PC-3 (cell line): ENCODE measurements at regions not wholly inside any gene's neighbourhood (a gene's known extent, or its start where the extent isn't known, plus 50 kb on each side); places are given as distances from the start of the nearest gene placed in this dataset.

Source experiments
- ATAC-seq: fragments of 200-7000 bp; cut with Tn5 transposase; 2 replicates; pipeline ENCODE4 v1.9.1; 2020; ENCODE audit warnings: mild to moderate bottlenecking, moderate library complexity
- BruUV-seq: library from RNA; stranded (reverse); fragments of 400-500 nt; replicated peaks from 2 replicates; lab custom pipeline; 2021; lab: Mats Ljungman, UMichigan
- CTCF ChIA-PET: fragments of 300-600 bp; sonication (Branson Sonifier 250); formaldehyde crosslinking; loops from one replicate; lab custom pipeline; 2022; ENCODE audit warnings: antibody characterized with exemption; lab: Charles Lee
- POLR2A ChIA-PET: fragments of 300-600 bp; sonication (Branson Sonifier 250); formaldehyde crosslinking; loops from one replicate; lab custom pipeline; 2022; ENCODE audit warnings: antibody characterized with exemption; ENCODE audit not compliant: unreplicated experiment; lab: Charles Lee
- DNase-seq: peaks from one replicate; pipeline ENCODE4 v3.0.0-alpha.2; 2015
- H2AFZ ChIP-seq: fragments of 300-600 bp; sonication (generic); 2 replicates; pipeline ENCODE4 v1.6.0; 2016; ENCODE audit warnings: antibody characterized with exemption, low read length
- H3F3A ChIP-seq: fragments of 300-600 bp; sonication (generic); one replicate; pipeline ENCODE4 v1.6.0; 2017; ENCODE audit warnings: antibody characterized with exemption, low read length, control low read depth, mild to moderate bottlenecking; ENCODE audit not compliant: unreplicated experiment
- H3K27ac ChIP-seq: fragments of 300-600 bp; sonication (generic); 2 replicates; pipeline ENCODE4 v1.5.1; 2016; ENCODE audit warnings: mild to moderate bottlenecking, low read length
- H3K27me3 ChIP-seq: fragments of 300-600 bp; sonication (generic); 2 replicates; pipeline ENCODE4 v1.6.1; 2016; ENCODE audit warnings: low read length, mixed read lengths
- H3K36me3 ChIP-seq: fragments of 300-600 bp; sonication (generic); 2 replicates; pipeline ENCODE4 v1.6.1; 2016; ENCODE audit warnings: low read depth, mixed run types, low read length, mixed read lengths
- H3K4me1 ChIP-seq: fragments of 300-600 bp; sonication (generic); 2 replicates; pipeline ENCODE4 v1.5.1; 2016; ENCODE audit warnings: low read length; ENCODE audit not compliant: insufficient read depth
- H3K4me2 ChIP-seq: fragments of 300-600 bp; sonication (generic); 2 replicates; pipeline ENCODE4 v1.6.0; 2016; ENCODE audit warnings: low read length
- H3K4me3 ChIP-seq: fragments of 300-600 bp; sonication (generic); 2 replicates; pipeline ENCODE4 v1.5.1; 2016; ENCODE audit warnings: mild to moderate bottlenecking, low read length, mixed read lengths
- H3K79me2 ChIP-seq: fragments of 300-600 bp; sonication (generic); 2 replicates; pipeline ENCODE4 v1.6.1; 2017; ENCODE audit warnings: low read length, mixed read lengths
- H3K9ac ChIP-seq: fragments of 300-600 bp; sonication (generic); 2 replicates; pipeline ENCODE4 v1.6.0; 2016; ENCODE audit warnings: mild to moderate bottlenecking, low read length
- H3K9me2 ChIP-seq: fragments of 300-600 bp; sonication (generic); replicated peaks from 2 replicates; pipeline ENCODE4 v1.6.1; 2016; ENCODE audit warnings: mixed run types, low read length, mixed read lengths
- H3K9me3 ChIP-seq: fragments of 300-600 bp; sonication (generic); 2 replicates; pipeline ENCODE4 v1.6.1; 2016; ENCODE audit warnings: low read length, mixed read lengths
- H4K20me1 ChIP-seq: fragments of 300-600 bp; sonication (generic); 2 replicates; pipeline ENCODE4 v1.6.1; 2016; ENCODE audit warnings: low read length, mixed read lengths
- CTCF ChIP-seq: fragments of 300-600 bp; sonication (generic); conservative IDR thresholded peaks from 2 replicates; pipeline ENCODE4 v1.5.1; 2017; ENCODE audit warnings: antibody characterized with exemption, low read depth, mild to moderate bottlenecking, low read length
- EZH2 ChIP-seq: fragments of 300-600 bp; sonication (generic); IDR thresholded peaks from one replicate; pipeline ENCODE4 v1.6.1; 2017; ENCODE audit warnings: antibody characterized with exemption, mild to moderate bottlenecking, low read length; ENCODE audit not compliant: unreplicated experiment
- EZH2phosphoT487 ChIP-seq: fragments of 300-600 bp; sonication (generic); IDR thresholded peaks from 2 replicates; pipeline ENCODE4 v1.6.1; 2018; ENCODE audit warnings: mild to moderate bottlenecking, antibody characterized with exemption, low read length, borderline replicate concordance
- intact Hi-C: fragments of 100-400 bp; cut with micrococcal nuclease; formaldehyde crosslinking; loops from 2 replicates; pipeline ENCODE4 v1.9.0; 2023

- no peak overlapping the region for H3K27ac ChIP-seq
- DNase-seq: no peak
- H3K79me2 ChIP-seq: no peaks in the 10 kb centered on the region
- no peaks in the 10 kb centered on the region for H3K9me2 ChIP-seq
- H3K9ac ChIP-seq: no peak overlapping the region
- no peaks in the 10 kb centered on the region for H3K27me3 ChIP-seq
- H3K9me3 ChIP-seq: no peaks in the 10 kb centered on the region
- H4K20me1 ChIP-seq: no peaks in the 10 kb centered on the region
- H3K4me1 ChIP-seq: no peaks in the 10 kb centered on the region
- ChIA-PET CTCF (no interaction called here), POLR2A (no interaction called here)
- BruUV-seq: no TSS peak
- H3F3A ChIP-seq: no peaks in the 10 kb centered on the region
- no peak for ATAC-seq
- H3K36me3 ChIP-seq: no peaks in the 10 kb centered on the region
- intact Hi-C loops: no loop called here
- H3K4me2 ChIP-seq: no peak overlapping the region
- H2AFZ ChIP-seq: no peak overlapping the region
- H3K4me3 ChIP-seq: no peak overlapping the region
- TF ChIP-seq EZH2 (no peak), EZH2phosphoT487 (no peak), CTCF (no peak)
Observed at GRCh38 chr10:9621216-9621615, 1396.5 kb upstream of the CELF2 start.

- no peak for ATAC-seq
- H3K9ac ChIP-seq: no peak overlapping the region
- H3K9me3 ChIP-seq: no peaks in the 10 kb centered on the region
- H3K9me2 ChIP-seq: no peaks in the 10 kb centered on the region
- no peak overlapping the region for H3K27ac ChIP-seq
- ChIA-PET CTCF (no interaction called here), POLR2A (no interaction called here)
- H4K20me1 ChIP-seq: no peaks in the 10 kb centered on the region
- no peak for DNase-seq
- H3K36me3 ChIP-seq: no peaks in the 10 kb centered on the region
- intact Hi-C loops: no loop called here
- H2AFZ ChIP-seq: no peak overlapping the region
- no peaks in the 10 kb centered on the region for H3K79me2 ChIP-seq
- no peaks in the 10 kb centered on the region for H3K27me3 ChIP-seq
- H3K4me2 ChIP-seq: no peak overlapping the region
- TF ChIP-seq EZH2: no peak
- no peak for TF ChIP-seq EZH2phosphoT487
- TF ChIP-seq CTCF: no peak
- no peaks in the 10 kb centered on the region for H3K4me1 ChIP-seq
- no TSS peak for BruUV-seq
- H3K4me3 ChIP-seq: no peak overlapping the region
- no peaks in the 10 kb centered on the region for H3F3A ChIP-seq
Observed at GRCh38 chr10:9625304-9625703, 1392.4 kb upstream of the CELF2 start.

DNA sequence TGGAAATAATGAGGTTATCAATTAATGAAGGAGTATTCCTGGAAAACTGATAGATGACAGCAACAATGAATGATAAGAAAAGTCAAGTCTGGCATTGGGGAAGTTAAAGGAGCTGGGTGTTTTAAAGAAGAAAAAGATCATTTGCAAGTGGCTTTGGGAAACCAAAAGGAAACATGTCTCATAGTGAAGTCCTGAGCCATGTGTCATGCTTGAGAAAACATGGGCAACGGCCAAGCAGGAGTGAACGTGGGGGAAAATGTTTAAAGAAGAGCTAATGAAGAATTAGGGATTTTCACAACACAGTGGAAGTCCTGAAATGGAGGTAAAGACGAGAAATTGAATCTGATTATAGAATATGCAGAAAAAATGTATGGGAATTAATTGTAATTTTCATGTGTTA is 1383.2 kb upstream of the CELF2 start:
- Histone ChIP-seq H3K27ac (no peak overlapping the region), H4K20me1 (no peaks in the 10 kb centered on the region), H3K4me1 (no peaks in the 10 kb centered on the region), H2AFZ (no peak overlapping the region), H3K4me2 (no peak overlapping the region), H3K9ac (no peak overlapping the region), H3K27me3 (no peaks in the 10 kb centered on the region), H3K4me3 (no peak overlapping the region), H3F3A (no peaks in the 10 kb centered on the region), H3K9me2 (no peaks in the 10 kb centered on the region), H3K36me3 (no peaks in the 10 kb centered on the region), H3K9me3 (no peaks in the 10 kb centered on the region), H3K79me2 (no peaks in the 10 kb centered on the region)
- TF ChIP-seq CTCF (no peak), EZH2 (no peak), EZH2phosphoT487 (no peak)
- ATAC-seq (no peak), DNase-seq (no peak)
- intact Hi-C loops: no loop called here
- POLR2A ChIA-PET: no interaction called here
- CTCF ChIA-PET: no interaction called here
- BruUV-seq: no TSS peak
